ENCODE measurements at regions not wholly inside any gene's neighbourhood (a gene's known extent, or its start where the extent isn't known, plus 50 kb on each side); places are given as distances from the start of the nearest gene placed in this dataset.

DNA sequence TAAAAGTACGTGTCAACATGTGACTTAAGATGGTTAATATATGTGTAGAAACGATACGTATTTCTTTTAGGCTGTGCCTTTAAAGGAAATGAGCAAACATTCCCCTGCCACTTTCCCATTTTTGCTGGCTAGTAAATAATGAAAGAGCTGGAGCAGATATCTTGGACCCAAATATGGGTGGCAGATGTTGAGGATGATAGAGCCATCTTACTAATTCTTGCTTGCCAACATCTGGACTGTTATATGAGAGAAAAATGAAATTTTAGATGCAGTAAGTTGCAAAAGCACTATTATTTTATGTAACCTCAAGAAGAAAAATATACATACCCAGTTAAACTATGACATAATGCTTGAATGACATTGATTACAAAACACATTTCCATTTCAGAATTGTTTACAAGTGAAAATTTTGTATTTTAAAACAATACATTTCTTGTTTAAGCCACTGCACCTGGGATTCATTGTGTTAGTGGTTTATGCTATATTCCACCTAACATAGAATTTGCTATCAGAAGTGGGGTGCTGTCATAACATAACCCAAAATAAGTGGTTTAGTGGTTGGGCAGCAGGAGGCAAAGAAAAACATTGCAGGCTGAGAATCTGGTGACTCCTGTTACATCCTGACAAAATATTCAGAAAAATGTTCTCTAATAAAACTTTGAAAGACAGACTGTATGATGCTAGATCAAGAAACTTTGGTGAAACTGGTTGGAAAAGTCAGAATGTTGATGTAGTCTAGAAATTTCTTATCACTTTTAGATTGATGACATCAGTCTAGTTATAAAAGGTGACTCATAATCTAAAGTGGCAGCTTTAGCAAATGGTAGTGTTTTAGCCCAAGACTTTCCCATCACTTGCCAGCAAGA, 305.0 kb downstream of the PTEN start:
- no peak overlapping the region for H3K4me3 ChIP-seq (ENCODE audit: low read length)
- no peaks in the 10 kb centered on the region for H3K9me2 ChIP-seq (replicated peaks; ENCODE audit: control insufficient read depth, low read length)
- no peaks in the 10 kb centered on the region for H3K79me2 ChIP-seq (ENCODE audit: control insufficient read depth, low read length)
- H3K27ac ChIP-seq (ENCODE audit: low read depth, low read length): no peak overlapping the region
- no peaks in the 10 kb centered on the region for H3K27me3 ChIP-seq (ENCODE audit: control insufficient read depth, low read length)
- H3K36me3 ChIP-seq (ENCODE audit: control insufficient read depth, low read length): no peaks in the 10 kb centered on the region
- H3K4me1 ChIP-seq (ENCODE audit: control insufficient read depth, low read length): peaks cover 12% of the 10 kb centered on the region
- H3K9me3 ChIP-seq (ENCODE audit: control insufficient read depth, insufficient read depth, low read length): no peaks in the 10 kb centered on the region
- no peak overlapping the region for H3K4me2 ChIP-seq (ENCODE audit: low read length)
- TF ChIP-seq, protein P1, sequence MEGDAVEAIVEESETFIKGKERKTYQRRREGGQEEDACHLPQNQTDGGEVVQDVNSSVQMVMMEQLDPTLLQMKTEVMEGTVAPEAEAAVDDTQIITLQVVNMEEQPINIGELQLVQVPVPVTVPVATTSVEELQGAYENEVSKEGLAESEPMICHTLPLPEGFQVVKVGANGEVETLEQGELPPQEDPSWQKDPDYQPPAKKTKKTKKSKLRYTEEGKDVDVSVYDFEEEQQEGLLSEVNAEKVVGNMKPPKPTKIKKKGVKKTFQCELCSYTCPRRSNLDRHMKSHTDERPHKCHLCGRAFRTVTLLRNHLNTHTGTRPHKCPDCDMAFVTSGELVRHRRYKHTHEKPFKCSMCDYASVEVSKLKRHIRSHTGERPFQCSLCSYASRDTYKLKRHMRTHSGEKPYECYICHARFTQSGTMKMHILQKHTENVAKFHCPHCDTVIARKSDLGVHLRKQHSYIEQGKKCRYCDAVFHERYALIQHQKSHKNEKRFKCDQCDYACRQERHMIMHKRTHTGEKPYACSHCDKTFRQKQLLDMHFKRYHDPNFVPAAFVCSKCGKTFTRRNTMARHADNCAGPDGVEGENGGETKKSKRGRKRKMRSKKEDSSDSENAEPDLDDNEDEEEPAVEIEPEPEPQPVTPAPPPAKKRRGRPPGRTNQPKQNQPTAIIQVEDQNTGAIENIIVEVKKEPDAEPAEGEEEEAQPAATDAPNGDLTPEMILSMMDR (IDR thresholded peaks at IDR 0.05; ENCODE audit: low read depth, low read length, poor library complexity, severe bottlenecking): no peak
- no peak for TF ChIP-seq EZH2phosphoT487 (IDR thresholded peaks at IDR 0.05; ENCODE audit: borderline replicate concordance, low read length)
- H3F3A ChIP-seq (ENCODE audit: control insufficient read depth, insufficient read depth): no peaks in the 10 kb centered on the region
- H4K20me1 ChIP-seq (ENCODE audit: control insufficient read depth, insufficient read depth, low read depth, low read length): no peaks in the 10 kb centered on the region

DNA sequence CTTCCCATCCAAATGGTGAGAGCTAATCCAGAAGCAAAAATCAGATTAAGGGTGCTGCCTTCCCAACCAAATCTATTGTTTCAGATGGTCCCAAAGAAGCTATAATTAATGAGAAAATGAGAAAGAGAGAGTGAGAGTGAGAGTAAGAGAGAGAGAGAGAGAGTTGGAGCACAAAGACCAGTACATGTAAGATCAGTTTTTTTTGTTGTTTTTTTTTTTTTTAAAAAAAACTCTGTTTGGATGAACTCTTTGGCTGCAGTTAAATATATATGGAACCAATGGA, 305.6 kb downstream of the PTEN start:
- Histone ChIP-seq H3F3A (ENCODE audit: control insufficient read depth, insufficient read depth) (no peaks in the 10 kb centered on the region), H3K27me3 (ENCODE audit: control insufficient read depth, low read length) (no peaks in the 10 kb centered on the region), H4K20me1 (ENCODE audit: control insufficient read depth, insufficient read depth, low read depth, low read length) (no peaks in the 10 kb centered on the region), H3K36me3 (ENCODE audit: control insufficient read depth, low read length) (no peaks in the 10 kb centered on the region), H3K9me3 (ENCODE audit: control insufficient read depth, insufficient read depth, low read length) (peaks cover under 1% of the 10 kb centered on the region; the same call in 1 of the 2 replicates), H3K4me2 (ENCODE audit: low read length) (no peak overlapping the region), H3K9me2 (replicated peaks; ENCODE audit: control insufficient read depth, low read length) (no peaks in the 10 kb centered on the region), H3K27ac (ENCODE audit: low read depth, low read length) (no peak overlapping the region), H3K4me1 (ENCODE audit: control insufficient read depth, low read length) (peaks cover 12% of the 10 kb centered on the region), H3K79me2 (ENCODE audit: control insufficient read depth, low read length) (no peaks in the 10 kb centered on the region), H3K4me3 (ENCODE audit: low read length) (no peak overlapping the region)
- TF ChIP-seq EZH2phosphoT487 (IDR thresholded peaks at IDR 0.05; ENCODE audit: borderline replicate concordance, low read length): no peak
- TF ChIP-seq, protein P1 (IDR thresholded peaks at IDR 0.05; ENCODE audit: low read depth, low read length, poor library complexity, severe bottlenecking): no peak

DNA sequence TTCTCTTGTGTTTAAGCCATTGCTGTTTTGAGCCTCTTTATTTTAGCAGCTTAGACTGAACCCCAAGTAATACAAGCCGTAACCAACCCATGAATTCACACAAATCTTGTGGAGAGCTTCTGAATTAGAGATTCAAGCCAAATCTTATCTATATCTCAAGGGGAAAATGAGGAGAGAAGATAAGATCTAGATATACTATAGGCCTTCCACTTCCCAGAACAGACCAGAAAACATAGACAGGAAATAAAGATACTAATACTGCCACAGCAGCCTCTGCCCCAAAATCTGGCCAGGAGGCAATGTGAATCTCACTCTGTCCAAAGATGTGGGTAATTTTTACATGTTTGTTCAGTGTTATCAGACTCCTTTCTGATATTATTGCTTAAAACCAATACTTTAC, 307.2 kb downstream of the PTEN start:
- Histone ChIP-seq H3K36me3 (ENCODE audit: control insufficient read depth, low read length) (no peaks in the 10 kb centered on the region), H3F3A (ENCODE audit: control insufficient read depth, insufficient read depth) (no peaks in the 10 kb centered on the region), H3K27ac (ENCODE audit: low read depth, low read length) (no peak overlapping the region), H3K27me3 (ENCODE audit: control insufficient read depth, low read length) (no peaks in the 10 kb centered on the region), H3K4me1 (ENCODE audit: control insufficient read depth, low read length) (peaks cover 12% of the 10 kb centered on the region), H3K9me3 (ENCODE audit: control insufficient read depth, insufficient read depth, low read length) (peaks cover 3% of the 10 kb centered on the region; the same call in 1 of the 2 replicates), H3K4me3 (ENCODE audit: low read length) (no peak overlapping the region), H3K79me2 (ENCODE audit: control insufficient read depth, low read length) (no peaks in the 10 kb centered on the region), H3K9me2 (replicated peaks; ENCODE audit: control insufficient read depth, low read length) (no peaks in the 10 kb centered on the region), H3K4me2 (ENCODE audit: low read length) (no peak overlapping the region), H4K20me1 (ENCODE audit: control insufficient read depth, insufficient read depth, low read depth, low read length) (no peaks in the 10 kb centered on the region)
- TF ChIP-seq EZH2phosphoT487 (IDR thresholded peaks at IDR 0.05; ENCODE audit: borderline replicate concordance, low read length): no peak
- TF ChIP-seq, protein P1 (IDR thresholded peaks at IDR 0.05; ENCODE audit: low read depth, low read length, poor library complexity, severe bottlenecking): no peak

Data from DOHH2 (cell line).